ENCODE measurements at regions not wholly inside any gene's neighbourhood (a gene's known extent, or its start where the extent isn't known, plus 50 kb on each side); places are given as distances from the start of the nearest gene placed in this dataset.

- H3K27me3 ChIP-seq (ENCODE audit: control insufficient read depth in 2 of 2, insufficient read depth in 2 of 2, low read length in 2 of 2), result no peaks in the 10 kb centered on the region
- H3K36me3 Mint-ChIP-seq, result no peaks in the 10 kb centered on the region
- no peaks in the 10 kb centered on the region for H3K4me1 Mint-ChIP-seq
- H3K27ac ChIP-seq (ENCODE audit: low read depth in 1 of 2, low read length in 2 of 2), result no peak overlapping the region
- peaks cover 0 to 3% (median 2%) of the 10 kb centered on the region in 7 donors for H3K9me3 Mint-ChIP-seq
- H3K27ac Mint-ChIP-seq, result no peak overlapping the region
- H3K4me1 ChIP-seq (ENCODE audit: control insufficient read depth in 1 of 2, insufficient read depth in 2 of 2, low read length in 2 of 2), result no peaks in the 10 kb centered on the region
- H4K20me1 ChIP-seq (ENCODE audit: insufficient read depth, low read length), result no peaks in the 10 kb centered on the region
- DNase-seq, result no peak
- WGBS (ENCODE audit: insufficient coverage), result 70% methylated on average over 2 of the region's 4 CpGs
- no peak overlapping the region for H3K4me2 ChIP-seq (replicated peaks; ENCODE audit: extremely low read depth, low read length, poor library complexity, severe bottlenecking)
- H3K4me3 ChIP-seq (replicated peaks in 1 of 3; ENCODE audit: low read depth in 2 of 3, low read length in 3 of 3), result no peak overlapping the region
- H2AFZ ChIP-seq (ENCODE audit: insufficient read depth, low read depth, low read length, poor library complexity, severe bottlenecking), result no peak overlapping the region
- no peaks in the 10 kb centered on the region for H3K9me3 ChIP-seq (replicated peaks in 1 of 2; ENCODE audit: control insufficient read depth in 1 of 2, insufficient read depth in 1 of 2, low read length in 2 of 2)
- peaks cover 0 to 3% (median 0%) of the 10 kb centered on the region in 3 donors for H3K27me3 Mint-ChIP-seq (ENCODE audit: low read depth in 3 of 3)
- H3K36me3 ChIP-seq (replicated peaks in 1 of 2; ENCODE audit: control insufficient read depth in 1 of 2, insufficient read depth in 2 of 2, low read length in 2 of 2), result no peaks in the 10 kb centered on the region
- H3K4me3 Mint-ChIP-seq, result no peak overlapping the region
- no peaks in the 10 kb centered on the region for H3K79me2 ChIP-seq (ENCODE audit: insufficient read depth, low read length)
- intact Hi-C loops (cut with micrococcal nuclease), result no loop called here
- no peak overlapping the region for H3K9ac ChIP-seq (ENCODE audit: insufficient read depth, low read length, poor library complexity, severe bottlenecking)
- TF ChIP-seq CTCF (IDR thresholded peaks at IDR 0.05), result no peak
Observed at GRCh38 chr3:189491831-189492230, 139.4 kb upstream of the TP63 start.

- no peak for TF ChIP-seq CTCF (IDR thresholded peaks at IDR 0.05)
- Histone ChIP-seq H3K4me2 (replicated peaks; ENCODE audit: extremely low read depth, low read length, poor library complexity, severe bottlenecking) (no peak overlapping the region), H3K79me2 (ENCODE audit: insufficient read depth, low read length) (no peaks in the 10 kb centered on the region), H3K4me3 (replicated peaks in 1 of 3; ENCODE audit: low read depth in 2 of 3, low read length in 3 of 3) (no peak overlapping the region), H2AFZ (ENCODE audit: insufficient read depth, low read depth, low read length, poor library complexity, severe bottlenecking) (no peak overlapping the region), H3K9me3 (replicated peaks in 1 of 2; ENCODE audit: control insufficient read depth in 1 of 2, insufficient read depth in 1 of 2, low read length in 2 of 2) (no peaks in the 10 kb centered on the region), H3K36me3 (replicated peaks in 1 of 2; ENCODE audit: control insufficient read depth in 1 of 2, insufficient read depth in 2 of 2, low read length in 2 of 2) (no peaks in the 10 kb centered on the region), H3K4me1 (ENCODE audit: control insufficient read depth in 1 of 2, insufficient read depth in 2 of 2, low read length in 2 of 2) (no peaks in the 10 kb centered on the region), H3K27ac (ENCODE audit: low read depth in 1 of 2, low read length in 2 of 2) (no peak overlapping the region), H3K9ac (ENCODE audit: insufficient read depth, low read length, poor library complexity, severe bottlenecking) (no peak overlapping the region), H4K20me1 (ENCODE audit: insufficient read depth, low read length) (no peaks in the 10 kb centered on the region), H3K27me3 (ENCODE audit: control insufficient read depth in 2 of 2, insufficient read depth in 2 of 2, low read length in 2 of 2) (no peaks in the 10 kb centered on the region)
- Mint-ChIP-seq H3K36me3 (no peaks in the 10 kb centered on the region), H3K4me3 (no peak overlapping the region), H3K27me3 (ENCODE audit: low read depth in 3 of 3) (peaks cover 0 to 3% (median 1%) of the 10 kb centered on the region in 3 donors), H3K4me1 (no peaks in the 10 kb centered on the region), H3K27ac (no peak overlapping the region), H3K9me3 (peaks cover 0 to 3% (median 2%) of the 10 kb centered on the region in 7 donors)
- intact Hi-C loops (cut with micrococcal nuclease), result no loop called here
- no peak for DNase-seq
- 100% methylated on average over 3 of the region's 3 CpGs for WGBS (ENCODE audit: insufficient coverage)
Observed at GRCh38 chr3:189493271-189493670, 137.9 kb upstream of the TP63 start.
